Progenitor cell of endocrine pancreas (in vitro differentiated cells): ENCODE measurements at regions not wholly inside any gene's neighbourhood (a gene's known extent, or its start where the extent isn't known, plus 50 kb on each side); places are given as distances from the start of the nearest gene placed in this dataset.
"Not testable (repeated sequence)": the region's sequence is repeated elsewhere in the genome, so short reads cannot be mapped to it uniquely, and the experiment has no call there.

Source experiments
- DNase-seq: peaks from one replicate; pipeline ENCODE4 v3.0.0; 2021; ENCODE audit warnings: low spot score; ENCODE audit not compliant: unreplicated experiment
- H3K27ac Mint-ChIP-seq: 2 replicates; pipeline ENCODE4 v1.8.0; 2021; ENCODE audit warnings: mild to moderate bottlenecking, moderate library complexity, mixed read lengths
- H3K27me3 Mint-ChIP-seq: 2 replicates; pipeline ENCODE4 v1.8.0; 2021; ENCODE audit warnings: mixed read lengths
- H3K36me3 Mint-ChIP-seq: 2 replicates; pipeline ENCODE4 v1.8.0; 2022; ENCODE audit warnings: mixed read lengths; ENCODE audit not compliant: insufficient read depth
- H3K4me1 Mint-ChIP-seq: 2 replicates; pipeline ENCODE4 v1.8.0; 2021; ENCODE audit warnings: low read depth, mixed read lengths
- H3K4me3 Mint-ChIP-seq: 2 replicates; pipeline ENCODE4 v1.8.0; 2021; ENCODE audit warnings: low read depth, mild to moderate bottlenecking, moderate library complexity, mixed read lengths
- H3K9me3 Mint-ChIP-seq: 2 replicates; pipeline ENCODE4 v1.8.0; 2021; ENCODE audit warnings: low read depth, mixed read lengths
- TF ChIP-seq, protein P1 (sequence below): fragments of 200-600 bp; sonication (generic); IDR thresholded peaks from one replicate; pipeline ENCODE4 v1.5.0; 2021; ENCODE audit warnings: antibody characterized with exemption, mild to moderate bottlenecking; ENCODE audit not compliant: unreplicated experiment

DNA sequence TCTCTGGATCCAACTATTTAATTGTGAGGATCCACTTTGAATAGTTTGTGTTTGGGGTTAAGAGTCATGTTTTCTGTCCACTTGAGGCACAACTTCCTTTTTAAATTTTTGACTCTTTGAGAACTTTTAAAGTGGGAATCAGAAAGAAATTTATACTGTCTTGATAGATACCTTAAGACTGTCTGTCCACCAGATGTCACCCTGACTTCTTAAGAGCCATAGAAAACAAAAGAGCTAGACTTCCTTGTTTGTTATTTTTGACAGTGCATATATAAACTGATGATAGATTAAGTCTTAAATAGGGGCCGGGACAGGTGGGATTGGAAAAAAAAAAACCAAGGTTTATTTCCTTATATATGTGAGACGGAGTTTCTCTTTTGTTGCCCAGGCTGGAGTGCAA lies 52.1 kb upstream of the WDR72 start:
- peak overlapping the region; percentile 21 for H3K27ac Mint-ChIP-seq
- no peak for DNase-seq
- TF ChIP-seq, protein P1, sequence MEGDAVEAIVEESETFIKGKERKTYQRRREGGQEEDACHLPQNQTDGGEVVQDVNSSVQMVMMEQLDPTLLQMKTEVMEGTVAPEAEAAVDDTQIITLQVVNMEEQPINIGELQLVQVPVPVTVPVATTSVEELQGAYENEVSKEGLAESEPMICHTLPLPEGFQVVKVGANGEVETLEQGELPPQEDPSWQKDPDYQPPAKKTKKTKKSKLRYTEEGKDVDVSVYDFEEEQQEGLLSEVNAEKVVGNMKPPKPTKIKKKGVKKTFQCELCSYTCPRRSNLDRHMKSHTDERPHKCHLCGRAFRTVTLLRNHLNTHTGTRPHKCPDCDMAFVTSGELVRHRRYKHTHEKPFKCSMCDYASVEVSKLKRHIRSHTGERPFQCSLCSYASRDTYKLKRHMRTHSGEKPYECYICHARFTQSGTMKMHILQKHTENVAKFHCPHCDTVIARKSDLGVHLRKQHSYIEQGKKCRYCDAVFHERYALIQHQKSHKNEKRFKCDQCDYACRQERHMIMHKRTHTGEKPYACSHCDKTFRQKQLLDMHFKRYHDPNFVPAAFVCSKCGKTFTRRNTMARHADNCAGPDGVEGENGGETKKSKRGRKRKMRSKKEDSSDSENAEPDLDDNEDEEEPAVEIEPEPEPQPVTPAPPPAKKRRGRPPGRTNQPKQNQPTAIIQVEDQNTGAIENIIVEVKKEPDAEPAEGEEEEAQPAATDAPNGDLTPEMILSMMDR: peak; percentile 56
- peaks cover 44% of the 10 kb centered on the region for H3K4me1 Mint-ChIP-seq
- peaks cover 12% of the 10 kb centered on the region for H3K9me3 Mint-ChIP-seq
- no peaks in the 10 kb centered on the region for H3K27me3 Mint-ChIP-seq
- peak overlapping the region; percentile 56 for H3K4me3 Mint-ChIP-seq
- H3K36me3 Mint-ChIP-seq: peaks cover 14% of the 10 kb centered on the region

GRCh38 chr15:53810306-53810705 lies 50.8 kb upstream of the WDR72 start:
- not testable (repeated sequence) for H3K4me3 Mint-ChIP-seq, H3K27me3 Mint-ChIP-seq, H3K9me3 Mint-ChIP-seq, DNase-seq, H3K27ac Mint-ChIP-seq
- H3K36me3 Mint-ChIP-seq: peaks cover 11% of the 10 kb centered on the region
- H3K4me1 Mint-ChIP-seq: peaks cover 44% of the 10 kb centered on the region
